ENCODE measurements at regions not wholly inside any gene's neighbourhood (a gene's known extent, or its start where the extent isn't known, plus 50 kb on each side); places are given as distances from the start of the nearest gene placed in this dataset.

GRCh38 chr13:74476365-74476764, 342.2 kb upstream of the KLF12 start:
- H3K4me3 ChIP-seq (ENCODE audit: low read length in 3 of 3) = no peak overlapping the region
- H3K9ac ChIP-seq (ENCODE audit: low read length in 3 of 3) = no peak overlapping the region
- DNase-seq (no peak), FAIRE-seq (no peak)
- TF ChIP-seq CTCF (IDR thresholded peaks at IDR 0.05; ENCODE audit: borderline replicate concordance, extremely low read depth, insufficient read depth) = no peak
- no peaks in the 10 kb centered on the region for H3K4me1 ChIP-seq (ENCODE audit: control insufficient read depth in 2 of 3, insufficient read depth in 2 of 3, low read depth in 1 of 3, low read length in 3 of 3)
- H3K27ac ChIP-seq (ENCODE audit: low read depth in 2 of 2, low read length in 2 of 2) = no peak overlapping the region
- intact Hi-C loops (cut with DNase I) = no loop called here
- no peaks in the 10 kb centered on the region for H3K36me3 ChIP-seq (ENCODE audit: control insufficient read depth in 2 of 3, insufficient read depth in 3 of 3, low read length in 3 of 3)
- no peaks in the 10 kb centered on the region for H3K27me3 ChIP-seq (ENCODE audit: control insufficient read depth, insufficient read depth, low read length)
- H3K9me3 ChIP-seq (ENCODE audit: control insufficient read depth in 2 of 3, insufficient read depth in 1 of 3, low read length in 3 of 3) = no peaks in the 10 kb centered on the region

GRCh38 chr13:74466864-74467263, 332.7 kb upstream of the KLF12 start:
- DNase-seq = no peak
- no peaks in the 10 kb centered on the region for H3K27me3 ChIP-seq (ENCODE audit: control insufficient read depth, insufficient read depth, low read length)
- no peak overlapping the region for H3K9ac ChIP-seq (ENCODE audit: low read length in 3 of 3)
- H3K4me1 ChIP-seq (ENCODE audit: control insufficient read depth in 2 of 3, insufficient read depth in 2 of 3, low read depth in 1 of 3, low read length in 3 of 3) = no peaks in the 10 kb centered on the region
- no peaks in the 10 kb centered on the region for H3K36me3 ChIP-seq (ENCODE audit: control insufficient read depth in 2 of 3, insufficient read depth in 3 of 3, low read length in 3 of 3)
- intact Hi-C loops (cut with DNase I) = no loop called here
- no peak overlapping the region for H3K4me3 ChIP-seq (ENCODE audit: low read length in 3 of 3)
- no peak for TF ChIP-seq CTCF (IDR thresholded peaks at IDR 0.05; ENCODE audit: borderline replicate concordance, extremely low read depth, insufficient read depth)
- FAIRE-seq = no peak
- H3K9me3 ChIP-seq (ENCODE audit: control insufficient read depth in 2 of 3, insufficient read depth in 1 of 3, low read length in 3 of 3) = no peaks in the 10 kb centered on the region
- no peak overlapping the region for H3K27ac ChIP-seq (ENCODE audit: low read depth in 2 of 2, low read length in 2 of 2)

- TF ChIP-seq CTCF (IDR thresholded peaks at IDR 0.05; ENCODE audit: borderline replicate concordance, extremely low read depth, insufficient read depth) = no peak
- H3K9ac ChIP-seq (ENCODE audit: low read length in 3 of 3) = no peak overlapping the region
- H3K36me3 ChIP-seq (ENCODE audit: control insufficient read depth in 2 of 3, insufficient read depth in 3 of 3, low read length in 3 of 3) = no peaks in the 10 kb centered on the region
- FAIRE-seq (no peak), DNase-seq (peak in 1 of 5 donors; percentile 22)
- no peaks in the 10 kb centered on the region for H3K9me3 ChIP-seq (ENCODE audit: control insufficient read depth in 2 of 3, insufficient read depth in 1 of 3, low read length in 3 of 3)
- H3K27me3 ChIP-seq (ENCODE audit: control insufficient read depth, insufficient read depth, low read length) = no peaks in the 10 kb centered on the region
- H3K4me1 ChIP-seq (ENCODE audit: control insufficient read depth in 2 of 3, insufficient read depth in 2 of 3, low read depth in 1 of 3, low read length in 3 of 3) = no peaks in the 10 kb centered on the region
- H3K4me3 ChIP-seq (ENCODE audit: low read length in 3 of 3) = no peak overlapping the region
- intact Hi-C loops (cut with DNase I) = no loop called here
- H3K27ac ChIP-seq (ENCODE audit: low read depth in 2 of 2, low read length in 2 of 2) = no peak overlapping the region
Observed at GRCh38 chr13:74466020-74466419, 331.8 kb upstream of the KLF12 start.

GRCh38 chr13:74465271-74465670, 331.1 kb upstream of the KLF12 start:
- Histone ChIP-seq H3K27ac (ENCODE audit: low read depth in 2 of 2, low read length in 2 of 2) (no peak overlapping the region), H3K9me3 (ENCODE audit: control insufficient read depth in 2 of 3, insufficient read depth in 1 of 3, low read length in 3 of 3) (no peaks in the 10 kb centered on the region), H3K4me1 (ENCODE audit: control insufficient read depth in 2 of 3, insufficient read depth in 2 of 3, low read depth in 1 of 3, low read length in 3 of 3) (no peaks in the 10 kb centered on the region), H3K27me3 (ENCODE audit: control insufficient read depth, insufficient read depth, low read length) (no peaks in the 10 kb centered on the region), H3K36me3 (ENCODE audit: control insufficient read depth in 2 of 3, insufficient read depth in 3 of 3, low read length in 3 of 3) (no peaks in the 10 kb centered on the region), H3K9ac (ENCODE audit: low read length in 3 of 3) (no peak overlapping the region), H3K4me3 (ENCODE audit: low read length in 3 of 3) (no peak overlapping the region)
- intact Hi-C loops (cut with DNase I) = no loop called here
- no peak for DNase-seq
- FAIRE-seq = no peak
- no peak for TF ChIP-seq CTCF (IDR thresholded peaks at IDR 0.05; ENCODE audit: borderline replicate concordance, extremely low read depth, insufficient read depth)
